BJ (cell line): ENCODE measurements at regions not wholly inside any gene's neighbourhood (a gene's known extent, or its start where the extent isn't known, plus 50 kb on each side); places are given as distances from the start of the nearest gene placed in this dataset.

ENCODE experiments used
- CTCF ChIA-PET: fragments of 350-600 bp; formaldehyde crosslinking; extraction: SDS; loops from one replicate; lab custom pipeline; 2021; ENCODE audit warnings: antibody characterized with exemption, inconsistent platforms; lab: Yijun Ruan, JAX
- POLR2A ChIA-PET: fragments of 300-600 bp; sonication (Branson Sonifier 250); formaldehyde crosslinking; extraction: SDS; loops from one replicate; lab custom pipeline; 2021; ENCODE audit warnings: antibody characterized with exemption; lab: Charles Lee
- DNase-seq: peaks from one replicate; pipeline ENCODE4 v3.0.0-alpha.2; 2011; ENCODE audit warnings: low read depth
- H3K27me3 ChIP-seq: 2 replicates; pipeline ENCODE4 v1.6.0; 2011; ENCODE audit warnings: low read length; ENCODE audit not compliant: control insufficient read depth, insufficient read depth
- H3K36me3 ChIP-seq: 2 replicates; pipeline ENCODE4 v1.5.1; 2011; ENCODE audit warnings: low read length; ENCODE audit not compliant: control insufficient read depth, insufficient read depth
- H3K4me3 ChIP-seq: 2 replicates; pipeline ENCODE4 v1.5.1; 2011; ENCODE audit warnings: low read depth, mild to moderate bottlenecking, control low read depth, low read length
- TF ChIP-seq, protein P1 (sequence below): IDR thresholded peaks from 2 replicates; pipeline ENCODE4 v1.5.1; 2011; ENCODE audit warnings: low read depth, mild to moderate bottlenecking, control low read depth, inconsistent platforms, low read length, moderate library complexity; ENCODE audit not compliant: insufficient read depth

DNA sequence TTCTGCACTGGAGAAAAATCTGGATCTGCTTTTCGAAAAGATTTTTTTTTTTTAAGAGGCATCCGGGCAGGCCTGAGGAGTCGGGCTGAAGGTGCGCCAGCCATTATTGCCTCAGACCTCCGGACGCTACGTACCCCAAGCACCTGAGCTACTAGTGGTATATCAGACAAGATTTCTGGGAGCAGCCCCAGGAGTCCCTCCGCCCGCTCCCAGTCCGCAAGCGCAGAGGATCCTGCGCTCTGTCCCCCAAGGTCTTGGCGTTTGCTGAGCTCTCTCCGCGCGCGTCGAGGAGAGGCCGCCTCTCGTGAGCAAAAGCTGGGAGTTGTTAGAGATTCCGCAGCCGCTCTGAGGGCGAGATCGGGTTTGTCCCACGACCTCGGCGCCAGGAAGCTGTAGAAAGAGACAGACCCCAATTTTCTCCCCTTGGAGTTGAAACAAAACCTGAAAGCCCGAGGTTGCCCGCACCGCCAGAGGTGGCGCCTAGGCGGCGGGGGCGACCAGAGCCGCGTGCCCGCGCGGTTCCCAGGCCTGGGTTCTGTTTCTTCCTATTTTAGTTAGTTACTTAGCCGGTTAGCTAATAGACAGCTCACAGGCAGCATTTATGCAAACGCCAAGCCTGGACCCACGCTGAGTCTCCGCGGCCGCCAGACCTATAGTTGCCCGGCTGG, 72.5 kb upstream of the POLG start:
- Histone ChIP-seq H3K4me3 (no peak overlapping the region), H3K27me3 (peaks cover 86% of the 10 kb centered on the region), H3K36me3 (no peaks in the 10 kb centered on the region)
- ChIA-PET CTCF (interaction anchor here (1.0 to 1.1 kb wide), 2 partner anchors 10 to 31 kb away, joined by 3 read pairs; no protein-coding TSS in a partner anchor), POLR2A (no interaction called here)
- TF ChIP-seq, protein P1, sequence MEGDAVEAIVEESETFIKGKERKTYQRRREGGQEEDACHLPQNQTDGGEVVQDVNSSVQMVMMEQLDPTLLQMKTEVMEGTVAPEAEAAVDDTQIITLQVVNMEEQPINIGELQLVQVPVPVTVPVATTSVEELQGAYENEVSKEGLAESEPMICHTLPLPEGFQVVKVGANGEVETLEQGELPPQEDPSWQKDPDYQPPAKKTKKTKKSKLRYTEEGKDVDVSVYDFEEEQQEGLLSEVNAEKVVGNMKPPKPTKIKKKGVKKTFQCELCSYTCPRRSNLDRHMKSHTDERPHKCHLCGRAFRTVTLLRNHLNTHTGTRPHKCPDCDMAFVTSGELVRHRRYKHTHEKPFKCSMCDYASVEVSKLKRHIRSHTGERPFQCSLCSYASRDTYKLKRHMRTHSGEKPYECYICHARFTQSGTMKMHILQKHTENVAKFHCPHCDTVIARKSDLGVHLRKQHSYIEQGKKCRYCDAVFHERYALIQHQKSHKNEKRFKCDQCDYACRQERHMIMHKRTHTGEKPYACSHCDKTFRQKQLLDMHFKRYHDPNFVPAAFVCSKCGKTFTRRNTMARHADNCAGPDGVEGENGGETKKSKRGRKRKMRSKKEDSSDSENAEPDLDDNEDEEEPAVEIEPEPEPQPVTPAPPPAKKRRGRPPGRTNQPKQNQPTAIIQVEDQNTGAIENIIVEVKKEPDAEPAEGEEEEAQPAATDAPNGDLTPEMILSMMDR: no peak
- no peak for DNase-seq

DNA sequence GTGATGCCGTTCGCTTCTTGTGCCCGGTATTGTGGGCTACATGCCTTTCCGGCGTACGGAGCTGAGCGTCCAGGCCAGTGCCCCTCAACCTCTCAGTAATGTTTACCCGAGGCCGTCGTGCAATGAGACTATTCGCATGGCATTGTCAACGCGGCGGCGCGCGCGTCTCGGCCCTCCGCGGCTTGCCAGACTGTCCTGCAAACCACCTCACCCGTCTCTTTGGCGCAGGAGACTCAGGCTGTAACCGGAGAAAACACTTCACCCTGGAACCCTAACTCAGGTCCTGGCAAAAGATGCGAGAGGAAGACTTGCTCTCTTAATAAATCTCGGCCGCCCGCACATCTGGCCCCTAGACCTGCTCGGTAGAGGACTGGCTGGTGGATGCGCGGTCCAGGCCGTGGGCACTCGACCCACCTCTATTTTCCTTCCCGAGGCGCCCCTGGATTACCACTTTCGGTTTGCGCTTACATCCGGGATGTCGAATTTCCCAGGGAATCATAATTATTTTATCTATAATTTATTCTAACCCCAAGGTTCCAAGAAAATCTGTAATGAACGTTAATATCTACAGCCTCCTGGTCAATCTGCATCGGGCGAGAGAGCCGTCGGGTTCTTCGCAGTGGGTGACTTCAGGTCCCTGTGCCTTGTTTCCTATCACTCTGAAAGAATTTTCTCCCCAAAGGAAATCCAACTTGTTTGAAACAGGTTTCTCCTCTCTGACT, 71.8 kb upstream of the POLG start:
- Histone ChIP-seq H3K4me3 (0 out of 2 replicates have a peak overlapping the region, but pooled peaks have one; percentile 10), H3K36me3 (no peaks in the 10 kb centered on the region), H3K27me3 (peaks cover 79% of the 10 kb centered on the region)
- TF ChIP-seq, protein P1: no peak
- ChIA-PET CTCF (interaction anchor here (1.1 kb wide), 1 partner anchor 31 kb away, joined by 3 read pairs; no protein-coding TSS in a partner anchor), POLR2A (no interaction called here)
- DNase-seq: no peak

DNA sequence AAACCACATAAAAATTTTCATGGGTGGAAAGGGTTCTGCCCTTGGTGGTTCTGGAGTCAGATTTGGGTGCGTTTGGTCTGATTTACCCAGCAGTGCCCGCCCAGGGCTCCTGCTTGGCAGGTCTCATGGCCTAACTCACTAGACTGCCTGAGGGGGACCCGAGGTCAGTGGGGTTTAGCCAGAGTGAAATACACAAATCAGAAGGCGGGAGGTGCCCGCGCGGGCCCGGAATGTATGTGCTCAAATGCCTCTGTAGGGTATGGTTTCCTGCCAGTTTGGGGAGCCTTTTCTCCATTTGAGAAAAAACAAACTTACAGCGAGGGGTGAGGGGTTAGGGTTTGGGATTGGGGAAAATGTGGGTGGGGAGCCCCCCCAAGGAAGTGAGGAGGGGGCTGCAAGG, 70.9 kb upstream of the POLG start:
- H3K27me3 ChIP-seq: peaks cover 77% of the 10 kb centered on the region
- DNase-seq: no peak
- CTCF ChIA-PET: no interaction called here
- H3K36me3 ChIP-seq: no peaks in the 10 kb centered on the region
- POLR2A ChIA-PET: no interaction called here
- TF ChIP-seq, protein P1: no peak
- H3K4me3 ChIP-seq: no peak overlapping the region

DNA sequence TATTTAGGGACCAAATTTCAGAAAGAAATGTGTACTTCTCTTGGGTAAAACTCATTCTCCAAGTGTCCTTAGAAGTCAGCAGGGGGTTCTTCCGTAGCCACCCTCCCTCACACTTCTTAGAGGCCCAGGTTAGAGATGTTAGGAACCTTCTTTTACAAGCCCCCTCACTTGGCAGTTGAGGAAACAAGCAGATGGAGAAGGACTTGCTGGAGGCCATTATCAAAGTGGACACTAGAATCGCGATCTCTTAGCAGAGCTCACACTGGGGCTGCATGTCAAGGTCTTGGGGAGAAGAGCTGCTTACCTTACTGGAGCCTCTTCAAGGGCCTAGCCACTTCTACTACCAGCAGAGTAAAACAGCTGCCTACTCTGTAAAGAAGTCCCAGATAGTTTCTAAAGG, 69.4 kb upstream of the POLG start:
- Histone ChIP-seq H3K4me3 (no peak overlapping the region), H3K36me3 (no peaks in the 10 kb centered on the region), H3K27me3 (peaks cover 70% of the 10 kb centered on the region)
- CTCF ChIA-PET: interaction anchor here (0.6 to 1.3 kb wide), 3 partner anchors 15 to 127 kb away, joined by 3 to 4 read pairs (median 4); no protein-coding TSS in a partner anchor
- POLR2A ChIA-PET: no interaction called here
- TF ChIP-seq, protein P1: no peak
- DNase-seq: no peak

DNA sequence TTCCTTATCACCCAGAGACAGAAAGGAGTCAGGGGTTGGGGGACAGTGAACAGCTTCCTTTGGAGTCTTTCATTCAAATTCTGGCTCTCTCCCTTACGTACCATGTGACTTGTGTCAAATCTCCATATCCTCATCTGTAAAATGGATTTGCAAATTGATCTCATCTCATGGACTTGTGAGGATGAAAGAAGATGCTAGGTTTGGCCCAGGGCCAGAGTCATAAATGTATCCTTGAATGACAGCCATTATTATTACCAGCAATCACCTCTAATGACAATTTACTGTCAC, 67.8 kb upstream of the POLG start:
- DNase-seq: no peak
- H3K4me3 ChIP-seq: no peak overlapping the region
- POLR2A ChIA-PET: no interaction called here
- TF ChIP-seq, protein P1: no peak
- peaks cover 71% of the 10 kb centered on the region for H3K27me3 ChIP-seq
- CTCF ChIA-PET: interaction anchor here (1.4 to 6.6 kb wide), 4 partner anchors 12 to 44 kb away, joined by 3 to 38 read pairs (median 5); no protein-coding TSS in a partner anchor
- H3K36me3 ChIP-seq: no peaks in the 10 kb centered on the region
